Endodermal cell (in vitro differentiated cells): ENCODE measurements at regions not wholly inside any gene's neighbourhood (a gene's known extent, or its start where the extent isn't known, plus 50 kb on each side); places are given as distances from the start of the nearest gene placed in this dataset.

ENCODE experiments used
- DNase-seq: peaks from one replicate; pipeline ENCODE4 v3.0.0-alpha.2; 2017
- H3K27ac ChIP-seq: 2 replicates; pipeline ENCODE4 v1.5.1; 2013; ENCODE audit warnings: mild to moderate bottlenecking, low read depth, low read length, moderate library complexity
- H3K27me3 ChIP-seq: 2 replicates; pipeline ENCODE4 v1.6.1; 2013; ENCODE audit warnings: mild to moderate bottlenecking, low read length, moderate library complexity; ENCODE audit not compliant: insufficient read depth, control insufficient read depth, poor library complexity, severe bottlenecking
- H3K36me3 ChIP-seq: 2 replicates; pipeline ENCODE4 v1.7.0; 2013; ENCODE audit warnings: mild to moderate bottlenecking, low read length, moderate library complexity; ENCODE audit not compliant: control insufficient read depth, insufficient read depth
- H3K4me1 ChIP-seq: one replicate; pipeline ENCODE4 v1.7.0; 2013; ENCODE audit warnings: low read length; ENCODE audit not compliant: control insufficient read depth, insufficient read depth
- H3K4me3 ChIP-seq: 2 replicates; pipeline ENCODE4 v1.5.1; 2013; ENCODE audit warnings: mild to moderate bottlenecking, low read length, moderate library complexity
- H3K9ac ChIP-seq: 2 replicates; pipeline ENCODE4 v1.6.1; 2013; ENCODE audit warnings: mild to moderate bottlenecking, low read length, moderate library complexity; ENCODE audit not compliant: poor library complexity, severe bottlenecking; ENCODE audit errors: extremely low read depth
- H3K9me3 ChIP-seq: 2 replicates; pipeline ENCODE4 v1.6.1; 2013; ENCODE audit warnings: mild to moderate bottlenecking, low read length, moderate library complexity; ENCODE audit not compliant: control insufficient read depth
- H3K27ac Mint-ChIP-seq: 2 replicates; pipeline ENCODE4 v1.8.0; 2020; ENCODE audit warnings: mixed read lengths
- H3K27me3 Mint-ChIP-seq: 2 replicates; pipeline ENCODE4 v1.8.0; 2021; ENCODE audit warnings: mild to moderate bottlenecking, mixed read lengths; ENCODE audit not compliant: insufficient read depth
- H3K36me3 Mint-ChIP-seq: 2 replicates; pipeline ENCODE4 v1.8.0; 2020; ENCODE audit warnings: low read depth, mixed read lengths
- H3K4me1 Mint-ChIP-seq: 2 replicates; pipeline ENCODE4 v1.8.0; 2020; ENCODE audit warnings: mixed read lengths
- H3K4me3 Mint-ChIP-seq: 2 replicates; pipeline ENCODE4 v1.8.0; 2020; ENCODE audit warnings: mild to moderate bottlenecking, moderate library complexity, mixed read lengths
- H3K9me3 Mint-ChIP-seq: 2 replicates; pipeline ENCODE4 v1.8.0; 2020; ENCODE audit warnings: mild to moderate bottlenecking, mixed read lengths
- CTCF ChIP-seq: fragments of 200-600 bp; sonication (generic); conservative IDR thresholded peaks from 2 replicates; pipeline ENCODE4 v1.5.0; 2021; ENCODE audit warnings: antibody characterized with exemption, mild to moderate bottlenecking
- WGBS, 2 experiments: methylation state at CpG; one replicate each; pipeline versions ENCODE4 v1.1.5 to v1.1.7; 2013; ENCODE audit warnings: missing lambda C conversion rate in 2 of 2, mixed read lengths in 1 of 2; ENCODE audit not compliant: insufficient coverage in 1 of 2, insufficient read length in 1 of 2; 5-methylcytosine and 5-hydroxymethylcytosine counted together

- Mint-ChIP-seq H3K9me3 (peaks cover 2% of the 10 kb centered on the region), H3K27me3 (no peaks in the 10 kb centered on the region), H3K27ac (no peak overlapping the region), H3K36me3 (no peaks in the 10 kb centered on the region), H3K4me3 (no peak overlapping the region), H3K4me1 (no peaks in the 10 kb centered on the region)
- H3K27me3 ChIP-seq: no peaks in the 10 kb centered on the region
- H3K9ac ChIP-seq: no peak overlapping the region
- no peaks in the 10 kb centered on the region for H3K9me3 ChIP-seq
- H3K4me3 ChIP-seq: no peak overlapping the region
- no peak for TF ChIP-seq CTCF
- DNase-seq: no peak
- H3K36me3 ChIP-seq: no peaks in the 10 kb centered on the region
- H3K27ac ChIP-seq: peak overlapping the region; percentile 71
- 83 to 92% methylated on average over 2 of the region's 2 CpGs for WGBS, 2 experiments
- H3K4me1 ChIP-seq: no peaks in the 10 kb centered on the region
These were observed 193.9 kb downstream of the PHLDA1 start for GRCh38 chr12:75837700-75838099.

- H3K36me3 Mint-ChIP-seq: no peaks in the 10 kb centered on the region
- no peak overlapping the region for H3K27ac ChIP-seq
These were observed 195.0 kb downstream of the PHLDA1 start for GRCh38 chr12:75836533-75836932.

DNA sequence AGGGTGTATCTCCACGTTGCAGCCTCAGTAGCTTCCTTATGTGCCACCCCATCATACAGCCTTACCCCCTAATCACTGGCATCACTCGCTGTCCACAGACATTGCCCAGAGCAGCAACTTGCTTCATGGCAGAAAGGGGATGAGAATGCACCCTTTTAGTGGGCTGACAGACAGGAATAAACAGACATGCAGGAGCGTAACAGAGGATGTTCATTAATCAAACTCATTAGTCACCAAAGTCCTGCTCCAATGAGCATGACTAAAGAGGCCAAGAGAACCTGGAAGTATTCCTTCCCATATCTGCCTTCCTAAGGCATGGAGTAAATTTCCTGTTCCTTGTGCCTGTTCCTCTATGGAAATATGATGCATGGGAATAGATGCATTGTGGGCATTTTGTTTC is 197.0 kb downstream of the PHLDA1 start:
- no peak for DNase-seq
- H3K4me1 ChIP-seq: no peaks in the 10 kb centered on the region
- no peak overlapping the region for H3K27ac ChIP-seq
- H3K4me3 ChIP-seq: no peak overlapping the region
- no peak for TF ChIP-seq CTCF
- Mint-ChIP-seq H3K36me3 (no peaks in the 10 kb centered on the region), H3K27me3 (no peaks in the 10 kb centered on the region), H3K9me3 (peaks cover 2% of the 10 kb centered on the region), H3K4me1 (no peaks in the 10 kb centered on the region), H3K4me3 (no peak overlapping the region), H3K27ac (no peak overlapping the region)
- H3K27me3 ChIP-seq: no peaks in the 10 kb centered on the region
- H3K9me3 ChIP-seq: no peaks in the 10 kb centered on the region
- 67 to 96% methylated on average over 1 to 3 of the region's 3 CpGs for WGBS, 2 experiments
- no peak overlapping the region for H3K9ac ChIP-seq
- no peaks in the 10 kb centered on the region for H3K36me3 ChIP-seq

More at GRCh38 chr12:75836533-75836932, 195.0 kb downstream of the PHLDA1 start:
- no peak for DNase-seq
- H3K9ac ChIP-seq: no peak overlapping the region
- no peaks in the 10 kb centered on the region for H3K4me1 ChIP-seq
- no peaks in the 10 kb centered on the region for H3K27me3 Mint-ChIP-seq
- no peaks in the 10 kb centered on the region for H3K9me3 ChIP-seq
- peaks cover 2% of the 10 kb centered on the region for H3K9me3 Mint-ChIP-seq
- H3K4me1 Mint-ChIP-seq: no peaks in the 10 kb centered on the region
- H3K27ac Mint-ChIP-seq: no peak overlapping the region
- no peaks in the 10 kb centered on the region for H3K27me3 ChIP-seq
- no peak overlapping the region for H3K4me3 Mint-ChIP-seq
- no peak overlapping the region for H3K4me3 ChIP-seq
- no peaks in the 10 kb centered on the region for H3K36me3 ChIP-seq
- no peak for TF ChIP-seq CTCF
